Esophagus muscularis mucosa (tissue), 3 donors: ENCODE measurements at regions not wholly inside any gene's neighbourhood (a gene's known extent, or its start where the extent isn't known, plus 50 kb on each side); places are given as distances from the start of the nearest gene placed in this dataset.

Experiments used
- POLR2A ChIP-seq: fragments of 450-650 bp; IDR thresholded peaks from one replicate; pipeline ENCODE4 v1.6.1; 2017; ENCODE audit warnings: antibody characterized with exemption, moderate library complexity, mild to moderate bottlenecking, low read depth
- POLR2AphosphoS5 ChIP-seq, 2 donors: sonication (generic); formaldehyde crosslinking; IDR thresholded peaks; one replicate each; pipeline ENCODE4 v1.6.1; 2017; ENCODE audit warnings: antibody characterized with exemption in 2 of 2
- TF ChIP-seq, protein P1 (sequence below), 3 experiments: fragments of 200-600 bp in 2 of 3; fragments of 450-650 bp in 1 of 3; sonication (generic) in 2 of 3; IDR thresholded peaks; one replicate each; pipeline ENCODE4 v1.5.1; 2017 to 2019; ENCODE audit warnings: antibody characterized with exemption in 3 of 3, mild to moderate bottlenecking in 2 of 3, moderate library complexity in 1 of 3

DNA sequence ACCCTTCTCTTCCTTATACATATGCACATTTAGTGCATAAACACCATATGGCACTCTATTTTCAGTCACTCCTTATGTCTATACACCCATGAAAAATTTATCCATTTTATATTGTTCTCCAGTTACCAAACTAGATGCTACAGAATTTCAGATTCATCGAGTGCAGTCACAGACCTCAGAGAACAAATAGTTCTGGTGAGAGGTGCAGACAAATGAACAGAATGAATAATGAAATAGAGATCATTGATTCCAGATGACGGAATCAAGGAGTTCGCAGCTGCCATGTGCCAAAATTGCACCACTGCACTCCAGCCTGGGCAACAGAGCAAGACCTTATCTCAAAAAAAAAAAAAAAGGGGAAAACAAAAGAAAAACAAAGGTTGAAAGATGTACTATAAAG, 214.8 kb upstream of the CEP162 start:
- TF ChIP-seq, protein P1, sequence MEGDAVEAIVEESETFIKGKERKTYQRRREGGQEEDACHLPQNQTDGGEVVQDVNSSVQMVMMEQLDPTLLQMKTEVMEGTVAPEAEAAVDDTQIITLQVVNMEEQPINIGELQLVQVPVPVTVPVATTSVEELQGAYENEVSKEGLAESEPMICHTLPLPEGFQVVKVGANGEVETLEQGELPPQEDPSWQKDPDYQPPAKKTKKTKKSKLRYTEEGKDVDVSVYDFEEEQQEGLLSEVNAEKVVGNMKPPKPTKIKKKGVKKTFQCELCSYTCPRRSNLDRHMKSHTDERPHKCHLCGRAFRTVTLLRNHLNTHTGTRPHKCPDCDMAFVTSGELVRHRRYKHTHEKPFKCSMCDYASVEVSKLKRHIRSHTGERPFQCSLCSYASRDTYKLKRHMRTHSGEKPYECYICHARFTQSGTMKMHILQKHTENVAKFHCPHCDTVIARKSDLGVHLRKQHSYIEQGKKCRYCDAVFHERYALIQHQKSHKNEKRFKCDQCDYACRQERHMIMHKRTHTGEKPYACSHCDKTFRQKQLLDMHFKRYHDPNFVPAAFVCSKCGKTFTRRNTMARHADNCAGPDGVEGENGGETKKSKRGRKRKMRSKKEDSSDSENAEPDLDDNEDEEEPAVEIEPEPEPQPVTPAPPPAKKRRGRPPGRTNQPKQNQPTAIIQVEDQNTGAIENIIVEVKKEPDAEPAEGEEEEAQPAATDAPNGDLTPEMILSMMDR (IDR thresholded peaks at IDR 0.05) = no peak
- no peak for TF ChIP-seq POLR2A
- no peak for TF ChIP-seq POLR2AphosphoS5 (IDR thresholded peaks at IDR 0.05)
